ENCODE measurements at regions not wholly inside any gene's neighbourhood (a gene's known extent, or its start where the extent isn't known, plus 50 kb on each side); places are given as distances from the start of the nearest gene placed in this dataset.

- no peak for DNase-seq
Observed at GRCh38 chr1:57522575-57522974, 98.7 kb upstream of the DAB1 start.

GRCh38 chr1:57520743-57521515 lies 97.1 kb upstream of the DAB1 start:
- no peak for DNase-seq

- DNase-seq, result no peak
Observed at GRCh38 chr1:57518496-57518895, 94.6 kb upstream of the DAB1 start.

- no peak for DNase-seq
Observed at GRCh38 chr1:57517587-57518374, 93.9 kb upstream of the DAB1 start.

GRCh38 chr1:57512386-57512785 lies 88.5 kb upstream of the DAB1 start:
- DNase-seq, result no peak

GRCh38 chr1:57506941-57507340 lies 83.1 kb upstream of the DAB1 start:
- DNase-seq, result no peak

- DNase-seq, result no peak
Observed at GRCh38 chr1:57503337-57503736, 79.5 kb upstream of the DAB1 start.

GRCh38 chr1:57500136-57500830 lies 76.4 kb upstream of the DAB1 start:
- no peak for DNase-seq

GRCh38 chr1:57494530-57495079 lies 70.7 kb upstream of the DAB1 start:
- DNase-seq, result no peak

GRCh38 chr1:57492586-57493226 lies 68.8 kb upstream of the DAB1 start:
- DNase-seq, result no peak

- no peak for DNase-seq
Observed at GRCh38 chr1:57489358-57490036, 65.6 kb upstream of the DAB1 start.

- DNase-seq, result no peak
Observed at GRCh38 chr1:57485643-57486042, 61.8 kb upstream of the DAB1 start.

- no peak for DNase-seq
Observed at GRCh38 chr1:57483954-57484353, 60.1 kb upstream of the DAB1 start.

- no peak for DNase-seq
Observed at GRCh38 chr1:57479471-57479870, 55.6 kb upstream of the DAB1 start.

- DNase-seq, result no peak
Observed at GRCh38 chr1:57475366-57475765, 51.5 kb upstream of the DAB1 start.

- DNase-seq, result no peak
Observed at GRCh38 chr1:57474137-57474750, 50.4 kb upstream of the DAB1 start.

All from stimulated activated naive CD4-positive, alpha-beta T cell treated with Interleukin-2 at 50 U/mL for 16 hours (primary cell).